ENCODE measurements at regions not wholly inside any gene's neighbourhood (a gene's known extent, or its start where the extent isn't known, plus 50 kb on each side); places are given as distances from the start of the nearest gene placed in this dataset.
A peak's percentile ranks its signal among the peaks of the same experiment; 100 is the strongest.
"Not testable (repeated sequence)": the region's sequence is repeated elsewhere in the genome, so short reads cannot be mapped to it uniquely, and the experiment has no call there.

DNA sequence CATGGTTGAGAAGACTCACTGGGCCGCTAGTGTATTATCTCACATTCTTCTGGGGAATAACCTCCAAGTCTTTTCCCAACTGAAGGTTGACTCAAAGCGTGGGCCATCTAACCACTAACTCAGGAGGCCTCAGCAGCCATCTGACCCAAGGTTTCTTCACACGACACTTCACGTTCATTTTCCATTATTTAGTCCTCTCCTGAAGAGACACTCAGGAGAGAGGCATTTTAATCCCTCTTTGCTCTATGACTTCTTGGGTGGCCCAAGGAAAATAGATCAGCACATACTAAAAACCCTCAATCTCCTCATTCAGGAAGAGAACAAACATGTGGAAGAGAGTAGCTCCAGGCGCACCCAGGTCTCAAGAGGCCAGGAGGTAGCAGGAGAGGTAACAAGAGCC, 252.8 kb upstream of the FOXF1 start:
- Histone ChIP-seq H3K27me3 (ENCODE audit: control insufficient read depth in 3 of 3, insufficient read depth in 3 of 3, low read length in 3 of 3) (no peaks in the 10 kb centered on the region), H3K9me3 (ENCODE audit: control insufficient read depth in 2 of 2, insufficient read depth in 1 of 2, low read depth in 1 of 2, low read length in 1 of 2) (peaks cover 0 to 7% of the 10 kb centered on the region in 2 donors), H3K4me3 (ENCODE audit: low read depth in 1 of 3, low read length in 3 of 3) (no peak overlapping the region), H3K4me1 (ENCODE audit: control insufficient read depth in 3 of 3, insufficient read depth in 2 of 3, low read depth in 1 of 3, low read length in 2 of 3) (peaks cover 0 to 2% (median 0%) of the 10 kb centered on the region in 3 donors), H3K27ac (ENCODE audit: low read depth in 1 of 3, low read length in 2 of 3) (no peak overlapping the region), H3K36me3 (ENCODE audit: control insufficient read depth in 3 of 3, insufficient read depth in 2 of 3, low read depth in 1 of 3, low read length in 3 of 3) (no peaks in the 10 kb centered on the region)
- FAIRE-seq (no peak), DNase-seq (no peak)
- WGBS, 3 donors, result 79 to 87% (median 84%) methylated on average over 5 of the region's 5 CpGs

DNA sequence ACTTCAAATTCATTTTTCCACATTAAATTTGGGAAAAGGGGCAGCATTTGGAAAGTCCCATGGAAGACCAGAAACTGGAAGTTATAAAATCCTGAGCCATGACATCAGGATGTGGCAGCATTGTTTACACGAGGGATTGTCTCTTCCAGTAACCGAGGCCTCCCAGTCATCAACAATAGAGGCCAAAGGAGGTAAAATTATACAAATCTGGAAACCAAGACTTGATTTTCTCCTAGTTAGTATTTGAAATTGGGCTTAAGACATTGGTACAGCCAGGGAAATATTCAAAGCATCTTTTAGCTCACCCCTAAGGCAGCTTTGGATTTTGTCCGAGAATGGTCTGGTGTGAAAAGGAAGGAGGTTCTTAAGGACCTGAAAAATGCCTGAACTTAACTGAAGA, 251.6 kb upstream of the FOXF1 start:
- Histone ChIP-seq H3K27ac (ENCODE audit: low read depth in 1 of 3, low read length in 2 of 3) (peak overlapping the region in 2 of 3 donors; percentile 63 to 76), H3K4me1 (ENCODE audit: control insufficient read depth in 3 of 3, insufficient read depth in 2 of 3, low read depth in 1 of 3, low read length in 2 of 3) (peaks cover 0 to 2% (median 0%) of the 10 kb centered on the region in 3 donors), H3K27me3 (ENCODE audit: control insufficient read depth in 3 of 3, insufficient read depth in 3 of 3, low read length in 3 of 3) (no peaks in the 10 kb centered on the region), H3K36me3 (ENCODE audit: control insufficient read depth in 3 of 3, insufficient read depth in 2 of 3, low read depth in 1 of 3, low read length in 3 of 3) (no peaks in the 10 kb centered on the region), H3K4me3 (ENCODE audit: low read depth in 1 of 3, low read length in 3 of 3) (no peak overlapping the region), H3K9me3 (ENCODE audit: control insufficient read depth in 2 of 2, insufficient read depth in 1 of 2, low read depth in 1 of 2, low read length in 1 of 2) (peaks cover 0 to 7% of the 10 kb centered on the region in 2 donors)
- DNase-seq (no peak), FAIRE-seq (no peak)
- 54 to 71% (median 68%) methylated on average over 3 of the region's 3 CpGs for WGBS, 3 donors

DNA sequence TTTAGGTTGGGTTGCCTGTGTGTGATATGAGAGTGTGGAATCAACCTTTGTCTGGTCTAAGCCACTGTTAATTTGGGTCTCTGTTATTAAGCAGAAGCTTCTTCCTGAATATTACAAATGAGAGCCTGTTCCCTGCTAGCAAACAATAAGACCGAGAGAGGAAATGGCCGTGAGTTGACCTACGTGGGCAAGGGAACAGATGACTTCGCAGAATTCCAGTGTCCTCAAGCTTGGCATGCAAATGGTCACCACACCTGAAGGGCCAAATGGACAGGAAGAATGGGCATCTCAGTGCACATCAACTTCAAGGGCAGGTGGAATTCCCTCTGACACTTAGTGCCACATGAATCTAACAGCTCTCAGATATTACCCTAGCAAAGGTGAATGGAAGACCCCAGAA, 250.8 kb upstream of the FOXF1 start:
- Histone ChIP-seq H3K4me1 (ENCODE audit: control insufficient read depth in 3 of 3, insufficient read depth in 2 of 3, low read depth in 1 of 3, low read length in 2 of 3) (peaks cover 0 to 2% (median 0%) of the 10 kb centered on the region in 3 donors), H3K4me3 (ENCODE audit: low read depth in 1 of 3, low read length in 3 of 3) (no peak overlapping the region), H3K27me3 (ENCODE audit: control insufficient read depth in 3 of 3, insufficient read depth in 3 of 3, low read length in 3 of 3) (no peaks in the 10 kb centered on the region), H3K9me3 (ENCODE audit: control insufficient read depth in 2 of 2, insufficient read depth in 1 of 2, low read depth in 1 of 2, low read length in 1 of 2) (peaks cover 0 to 7% of the 10 kb centered on the region in 2 donors), H3K36me3 (ENCODE audit: control insufficient read depth in 3 of 3, insufficient read depth in 2 of 3, low read depth in 1 of 3, low read length in 3 of 3) (no peaks in the 10 kb centered on the region), H3K27ac (ENCODE audit: low read depth in 1 of 3, low read length in 2 of 3) (peak overlapping the region in 2 of 3 donors; percentile 63 to 76)
- FAIRE-seq (no peak), DNase-seq (no peak)
- WGBS, 3 donors, result 62 to 89% (median 68%) methylated on average over 4 of the region's 4 CpGs

DNA sequence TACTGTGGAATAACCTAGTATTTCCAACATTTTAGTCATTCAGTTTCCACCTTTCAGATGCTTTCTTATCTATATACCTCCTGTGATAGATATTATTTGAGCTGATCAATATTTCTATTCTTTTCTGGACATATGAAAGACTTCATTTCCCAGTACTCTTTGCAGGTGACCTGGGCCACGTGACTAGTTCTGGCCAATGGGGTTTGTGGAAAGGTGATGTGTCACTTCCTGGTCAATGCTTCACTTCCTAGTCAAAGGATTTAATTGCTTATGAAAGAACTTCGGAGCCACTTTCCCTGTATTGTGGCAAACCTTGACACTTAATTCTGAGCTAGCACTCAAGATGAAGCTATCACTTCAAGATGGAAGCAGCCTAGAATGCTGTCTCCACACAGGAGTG, 248.9 kb upstream of the FOXF1 start:
- Histone ChIP-seq H3K4me1 (ENCODE audit: control insufficient read depth in 3 of 3, insufficient read depth in 2 of 3, low read depth in 1 of 3, low read length in 2 of 3) (peaks cover 0 to 2% (median 0%) of the 10 kb centered on the region in 3 donors), H3K36me3 (ENCODE audit: control insufficient read depth in 3 of 3, insufficient read depth in 2 of 3, low read depth in 1 of 3, low read length in 3 of 3) (no peaks in the 10 kb centered on the region), H3K9me3 (ENCODE audit: control insufficient read depth in 2 of 2, insufficient read depth in 1 of 2, low read depth in 1 of 2, low read length in 1 of 2) (peaks cover 0 to 3% of the 10 kb centered on the region in 2 donors), H3K27me3 (ENCODE audit: control insufficient read depth in 3 of 3, insufficient read depth in 3 of 3, low read length in 3 of 3) (no peaks in the 10 kb centered on the region), H3K27ac (ENCODE audit: low read depth in 1 of 3, low read length in 2 of 3) (no peak overlapping the region), H3K4me3 (ENCODE audit: low read depth in 1 of 3, low read length in 3 of 3) (no peak overlapping the region)
- DNase-seq (peak in 1 of 2 donors; percentile 15), FAIRE-seq (no peak)
- 71 to 85% (median 74%) methylated on average over 2 of the region's 2 CpGs for WGBS, 3 donors

DNA sequence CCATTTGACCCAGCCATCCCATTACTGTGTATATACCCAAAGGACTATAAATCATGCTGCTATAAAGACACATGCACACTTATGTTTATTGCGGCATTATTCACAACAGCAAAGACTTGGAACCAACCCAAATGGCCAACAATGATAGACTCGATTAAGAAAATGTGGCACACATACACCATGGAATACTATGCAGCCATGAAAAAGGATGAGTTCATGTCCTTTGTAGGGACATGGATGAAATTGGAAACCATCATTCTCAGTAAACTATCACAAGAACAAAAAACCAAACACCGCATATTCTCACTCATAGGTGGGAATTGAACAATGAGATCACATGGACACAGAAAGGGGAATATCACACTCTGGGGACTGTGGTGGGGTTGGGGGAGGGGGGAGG, 242.7 kb upstream of the FOXF1 start:
- not testable (repeated sequence) for DNase-seq; H3K4me1 ChIP-seq (ENCODE audit: control insufficient read depth in 3 of 3, insufficient read depth in 2 of 3, low read depth in 1 of 3, low read length in 2 of 3); FAIRE-seq; H3K27me3 ChIP-seq (ENCODE audit: control insufficient read depth in 3 of 3, insufficient read depth in 3 of 3, low read length in 3 of 3); H3K27ac ChIP-seq (ENCODE audit: low read depth in 1 of 3, low read length in 2 of 3); H3K9me3 ChIP-seq (ENCODE audit: control insufficient read depth in 2 of 2, insufficient read depth in 1 of 2, low read depth in 1 of 2, low read length in 1 of 2); H3K4me3 ChIP-seq (ENCODE audit: low read depth in 1 of 3, low read length in 3 of 3); H3K36me3 ChIP-seq (ENCODE audit: control insufficient read depth in 3 of 3, insufficient read depth in 2 of 3, low read depth in 1 of 3, low read length in 3 of 3)
- 82 to 92% (median 87%) methylated on average over 2 of the region's 3 CpGs for WGBS, 3 donors

DNA sequence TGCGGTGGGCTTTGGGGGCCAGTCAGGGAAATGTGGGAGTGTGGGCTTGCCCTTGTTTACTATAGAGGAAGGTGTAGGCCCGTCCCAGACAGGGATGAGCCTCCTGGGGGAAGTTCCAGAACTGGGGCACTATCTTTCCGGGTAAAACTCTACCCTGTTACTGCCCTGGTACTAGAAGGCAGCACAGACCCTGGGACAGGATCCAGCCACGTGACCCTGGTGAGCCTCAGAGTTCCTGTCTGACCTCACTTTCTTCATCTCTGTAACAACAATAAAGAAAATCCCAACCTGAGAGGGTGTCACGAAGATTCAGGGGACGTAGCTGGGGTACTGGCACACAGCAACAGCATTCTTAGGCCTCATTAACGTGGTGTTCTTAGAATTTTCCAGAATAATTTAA, 239.6 kb upstream of the FOXF1 start:
- WGBS, 3 donors, result 45 to 56% (median 55%) methylated on average over 6 to 7 of the region's 7 CpGs
- DNase-seq, result no peak
- H3K36me3 ChIP-seq (ENCODE audit: control insufficient read depth in 3 of 3, insufficient read depth in 2 of 3, low read depth in 1 of 3, low read length in 3 of 3), result no peaks in the 10 kb centered on the region
- H3K4me1 ChIP-seq (ENCODE audit: control insufficient read depth in 3 of 3, insufficient read depth in 2 of 3, low read depth in 1 of 3, low read length in 2 of 3), result no peaks in the 10 kb centered on the region
- H3K4me3 ChIP-seq (ENCODE audit: low read depth in 1 of 3, low read length in 3 of 3), result no peak overlapping the region
- H3K27me3 ChIP-seq (ENCODE audit: control insufficient read depth in 3 of 3, insufficient read depth in 3 of 3, low read length in 3 of 3), result no peaks in the 10 kb centered on the region
- no peak for FAIRE-seq
- H3K27ac ChIP-seq (ENCODE audit: low read depth in 1 of 3, low read length in 2 of 3), result no peak overlapping the region
- peaks cover 0 to 3% of the 10 kb centered on the region in 2 donors for H3K9me3 ChIP-seq (ENCODE audit: control insufficient read depth in 2 of 2, insufficient read depth in 1 of 2, low read depth in 1 of 2, low read length in 1 of 2)

DNA sequence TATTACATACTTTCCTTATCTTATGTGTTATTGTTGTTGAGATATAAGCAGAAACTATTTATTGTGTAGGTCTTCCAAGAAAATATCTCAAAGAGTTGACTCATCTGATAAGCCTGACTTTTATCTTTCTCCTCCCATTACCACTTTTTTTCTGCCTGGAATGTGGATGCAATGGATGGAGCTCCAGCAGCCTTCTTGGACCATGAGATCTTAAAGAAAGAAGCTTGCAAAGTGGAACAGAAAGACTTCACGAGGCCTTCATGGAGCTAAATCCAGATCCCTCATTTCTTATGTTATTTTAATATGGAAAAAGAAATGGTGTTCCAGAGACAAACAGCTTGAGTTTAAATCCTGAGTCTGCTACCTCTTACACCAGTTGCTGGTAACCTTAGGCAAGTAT, 237.6 kb upstream of the FOXF1 start:
- H3K9me3 ChIP-seq (ENCODE audit: control insufficient read depth in 2 of 2, insufficient read depth in 1 of 2, low read depth in 1 of 2, low read length in 1 of 2), result peaks cover 0 to 3% of the 10 kb centered on the region in 2 donors
- no peaks in the 10 kb centered on the region for H3K27me3 ChIP-seq (ENCODE audit: control insufficient read depth in 3 of 3, insufficient read depth in 3 of 3, low read length in 3 of 3)
- H3K4me1 ChIP-seq (ENCODE audit: control insufficient read depth in 3 of 3, insufficient read depth in 2 of 3, low read depth in 1 of 3, low read length in 2 of 3), result no peaks in the 10 kb centered on the region
- DNase-seq, result no peak
- H3K36me3 ChIP-seq (ENCODE audit: control insufficient read depth in 3 of 3, insufficient read depth in 2 of 3, low read depth in 1 of 3, low read length in 3 of 3), result no peaks in the 10 kb centered on the region
- H3K4me3 ChIP-seq (ENCODE audit: low read depth in 1 of 3, low read length in 3 of 3), result no peak overlapping the region
- no peak overlapping the region for H3K27ac ChIP-seq (ENCODE audit: low read depth in 1 of 3, low read length in 2 of 3)
- FAIRE-seq, result no peak
- 80 to 91% (median 89%) methylated on average over 1 of the region's 1 CpG for WGBS, 3 donors

DNA sequence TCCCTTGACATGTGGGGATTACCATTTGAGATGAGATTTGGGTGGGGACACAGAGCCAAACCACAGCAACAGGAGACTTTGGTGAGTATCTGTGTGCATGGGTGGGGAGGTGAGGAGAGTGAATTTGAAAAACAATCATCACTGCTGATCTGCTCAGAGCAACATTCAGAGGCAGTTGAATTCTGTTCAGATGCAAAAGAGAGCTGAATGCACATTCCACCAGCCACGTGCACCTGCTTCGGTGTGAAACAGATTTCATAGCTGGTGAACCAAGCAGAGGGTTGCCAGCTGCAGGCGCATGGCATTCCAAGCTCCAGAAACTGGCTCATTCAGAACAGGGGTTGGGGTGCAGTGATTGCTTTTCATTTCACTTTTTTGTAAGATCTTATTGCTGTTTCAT, 233.1 kb upstream of the FOXF1 start:
- no peak overlapping the region for H3K4me3 ChIP-seq (ENCODE audit: low read depth in 1 of 3, low read length in 3 of 3)
- WGBS, 3 donors, result 48 to 71% (median 49%) methylated on average over 3 of the region's 3 CpGs
- no peaks in the 10 kb centered on the region for H3K27me3 ChIP-seq (ENCODE audit: control insufficient read depth in 3 of 3, insufficient read depth in 3 of 3, low read length in 3 of 3)
- H3K27ac ChIP-seq (ENCODE audit: low read depth in 1 of 3, low read length in 2 of 3), result no peak overlapping the region
- peaks cover 0 to 3% of the 10 kb centered on the region in 2 donors for H3K9me3 ChIP-seq (ENCODE audit: control insufficient read depth in 2 of 2, insufficient read depth in 1 of 2, low read depth in 1 of 2, low read length in 1 of 2)
- no peaks in the 10 kb centered on the region for H3K36me3 ChIP-seq (ENCODE audit: control insufficient read depth in 3 of 3, insufficient read depth in 2 of 3, low read depth in 1 of 3, low read length in 3 of 3)
- H3K4me1 ChIP-seq (ENCODE audit: control insufficient read depth in 3 of 3, insufficient read depth in 2 of 3, low read depth in 1 of 3, low read length in 2 of 3), result no peaks in the 10 kb centered on the region
- no peak for FAIRE-seq
- no peak for DNase-seq

DNA sequence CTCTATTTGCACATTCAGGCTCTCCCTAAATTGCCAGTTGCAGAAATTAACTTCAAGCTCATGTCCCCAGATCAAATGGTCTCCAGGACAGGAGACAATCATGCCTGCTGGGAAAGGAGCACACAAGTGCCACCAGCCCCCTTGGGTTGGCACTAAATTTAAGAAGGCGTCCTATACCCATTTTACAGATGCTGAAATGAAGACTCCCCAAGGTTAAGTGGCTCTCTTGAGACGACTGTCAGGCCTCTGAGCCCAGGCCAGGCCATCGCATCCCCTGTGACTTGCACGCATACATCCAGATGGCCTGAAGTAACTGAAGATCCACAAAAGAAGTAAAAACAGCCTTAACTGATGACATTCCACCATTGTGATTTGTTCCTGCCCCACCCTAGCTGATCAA, 232.5 kb upstream of the FOXF1 start:
- not testable (repeated sequence) for H3K27ac ChIP-seq (ENCODE audit: low read depth in 1 of 3, low read length in 2 of 3); DNase-seq; H3K4me1 ChIP-seq (ENCODE audit: control insufficient read depth in 3 of 3, insufficient read depth in 2 of 3, low read depth in 1 of 3, low read length in 2 of 3); H3K36me3 ChIP-seq (ENCODE audit: control insufficient read depth in 3 of 3, insufficient read depth in 2 of 3, low read depth in 1 of 3, low read length in 3 of 3); H3K9me3 ChIP-seq (ENCODE audit: control insufficient read depth in 2 of 2, insufficient read depth in 1 of 2, low read depth in 1 of 2, low read length in 1 of 2); FAIRE-seq; H3K4me3 ChIP-seq (ENCODE audit: low read depth in 1 of 3, low read length in 3 of 3); H3K27me3 ChIP-seq (ENCODE audit: control insufficient read depth in 3 of 3, insufficient read depth in 3 of 3, low read length in 3 of 3)
- 84 to 86% (median 84%) methylated on average over 4 of the region's 4 CpGs for WGBS, 3 donors
